ENCODE measurements at regions not wholly inside any gene's neighbourhood (a gene's known extent, or its start where the extent isn't known, plus 50 kb on each side); places are given as distances from the start of the nearest gene placed in this dataset.
A peak's percentile ranks its signal among the peaks of the same experiment; 100 is the strongest.

DNA sequence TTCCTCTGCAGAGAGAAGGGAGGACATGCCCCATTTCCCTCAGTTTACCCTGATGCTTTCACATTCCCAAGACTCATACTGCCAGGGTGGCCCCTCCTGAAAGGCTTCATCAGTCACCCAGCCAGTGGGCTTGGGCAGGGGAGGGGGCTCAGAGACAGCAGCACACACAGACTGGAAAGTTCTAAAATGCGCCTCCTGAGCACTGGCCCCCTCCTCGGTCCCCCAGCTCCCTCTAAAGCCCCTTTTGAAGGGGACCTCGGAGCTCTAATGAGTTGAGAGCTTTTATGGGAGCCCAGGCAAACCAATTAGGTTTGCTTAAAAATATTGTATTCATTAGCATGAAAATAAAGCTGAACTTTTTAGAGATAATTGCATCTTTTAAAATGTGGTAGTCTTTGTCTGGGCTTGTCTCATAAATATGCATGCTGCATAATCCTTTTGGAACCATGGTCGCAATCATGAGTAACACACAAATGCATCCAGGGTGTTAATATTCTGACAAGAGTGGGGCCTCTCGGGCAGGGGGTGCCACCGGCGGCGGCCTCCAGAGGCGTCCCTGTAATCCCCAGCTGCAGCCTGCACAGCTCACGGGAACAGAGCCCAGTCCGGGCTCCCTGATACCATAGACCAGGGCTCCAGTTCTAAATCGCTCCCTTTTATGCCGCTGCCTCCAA, 78.5 kb downstream of the RPLP1 start:
- Histone ChIP-seq H3K18ac (ENCODE audit: low read depth, low read length) (peak overlapping the region; percentile 30; the same call in 1 of the 2 replicates), H4K5ac (ENCODE audit: low read depth, low read length) (no peak overlapping the region), H2BK5ac (ENCODE audit: low read depth, low read length, poor library complexity, severe bottlenecking) (no peak overlapping the region), H2AFZ (replicated peaks; ENCODE audit: low read length, poor library complexity) (no peak overlapping the region), H3K27me3 (ENCODE audit: control insufficient read depth, insufficient read depth, low read length) (peaks cover 33% of the 10 kb centered on the region), H3K9me1 (ENCODE audit: insufficient read depth, low read length) (no peaks in the 10 kb centered on the region), H3K79me1 (ENCODE audit: low read depth in 1 of 2, low read length in 2 of 2) (no peaks in the 10 kb centered on the region), H2AK9ac (replicated peaks; ENCODE audit: low read depth, low read length, poor library complexity) (no peak overlapping the region), H2BK20ac (ENCODE audit: low read depth, low read length) (no peak overlapping the region), H3K36me3 (ENCODE audit: control insufficient read depth, insufficient read depth, low read length) (no peaks in the 10 kb centered on the region), H3K9me3 (ENCODE audit: control insufficient read depth, insufficient read depth, low read length) (0 out of 2 replicates have a peak, but pooled peaks cover 2% of the 10 kb centered on the region), H4K8ac (ENCODE audit: low read depth in 2 of 2, low read length in 2 of 2) (no peak overlapping the region), H3K4me2 (ENCODE audit: low read depth, low read length) (peak overlapping the region; percentile 14; the same call in 1 of the 2 replicates), H3K4me3 (ENCODE audit: insufficient read depth, low read depth, low read length) (no peak overlapping the region), H3K4ac (ENCODE audit: low read depth, low read length) (no peak overlapping the region), H3K27ac (ENCODE audit: insufficient read depth, low read length) (no peak overlapping the region), H4K20me1 (ENCODE audit: insufficient read depth, low read length) (no peaks in the 10 kb centered on the region), H3K23ac (ENCODE audit: low read depth, low read length) (no peak overlapping the region), H3K56ac (ENCODE audit: extremely low read depth, insufficient read depth, low read length) (no peak overlapping the region), H3K14ac (replicated peaks; ENCODE audit: low read depth, low read length) (no peak overlapping the region), H2BK120ac (ENCODE audit: low read depth, low read length) (no peak overlapping the region), H3K9ac (ENCODE audit: low read depth, low read length) (no peak overlapping the region), H4K91ac (ENCODE audit: insufficient read depth, low read depth, low read length) (no peak overlapping the region; the same call in 1 of the 2 replicates), H3K4me1 (ENCODE audit: control insufficient read depth, insufficient read depth, low read length) (peaks cover 9% of the 10 kb centered on the region), H2AK5ac (ENCODE audit: low read depth, low read length) (no peak overlapping the region), H2BK15ac (ENCODE audit: low read depth, low read length) (no peak overlapping the region)
- 80% methylated on average over 1 of the region's 13 CpGs; no CpG with 5 or more reads in 1 of the 2 experiments for WGBS, 2 experiments (ENCODE audit: extremely low coverage in 2 of 2, insufficient read length in 1 of 2)
- no TSS peak for BruUV-seq (replicated peaks)
- TF ChIP-seq, protein P1, sequence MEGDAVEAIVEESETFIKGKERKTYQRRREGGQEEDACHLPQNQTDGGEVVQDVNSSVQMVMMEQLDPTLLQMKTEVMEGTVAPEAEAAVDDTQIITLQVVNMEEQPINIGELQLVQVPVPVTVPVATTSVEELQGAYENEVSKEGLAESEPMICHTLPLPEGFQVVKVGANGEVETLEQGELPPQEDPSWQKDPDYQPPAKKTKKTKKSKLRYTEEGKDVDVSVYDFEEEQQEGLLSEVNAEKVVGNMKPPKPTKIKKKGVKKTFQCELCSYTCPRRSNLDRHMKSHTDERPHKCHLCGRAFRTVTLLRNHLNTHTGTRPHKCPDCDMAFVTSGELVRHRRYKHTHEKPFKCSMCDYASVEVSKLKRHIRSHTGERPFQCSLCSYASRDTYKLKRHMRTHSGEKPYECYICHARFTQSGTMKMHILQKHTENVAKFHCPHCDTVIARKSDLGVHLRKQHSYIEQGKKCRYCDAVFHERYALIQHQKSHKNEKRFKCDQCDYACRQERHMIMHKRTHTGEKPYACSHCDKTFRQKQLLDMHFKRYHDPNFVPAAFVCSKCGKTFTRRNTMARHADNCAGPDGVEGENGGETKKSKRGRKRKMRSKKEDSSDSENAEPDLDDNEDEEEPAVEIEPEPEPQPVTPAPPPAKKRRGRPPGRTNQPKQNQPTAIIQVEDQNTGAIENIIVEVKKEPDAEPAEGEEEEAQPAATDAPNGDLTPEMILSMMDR (conservative IDR thresholded peaks at IDR 0.05; ENCODE audit: low read depth, low read length) = no peak
- TF ChIP-seq CHD1 (IDR thresholded peaks at IDR 0.05; ENCODE audit: low read depth, low read length) (no peak), CEBPB (IDR thresholded peaks at IDR 0.05; ENCODE audit: low read depth, low read length) (no peak), BHLHE40 (IDR thresholded peaks at IDR 0.05; ENCODE audit: low read depth, low read length) (no peak), POLR2A (IDR thresholded peaks at IDR 0.05; ENCODE audit: low read depth, low read length) (no peak), NFE2L2 (IDR thresholded peaks at IDR 0.05; ENCODE audit: low read depth, low read length) (no peak)
- intact Hi-C loops (cut with micrococcal nuclease) = no loop called here
- in situ Hi-C loops (cut with MboI; ENCODE audit: low sequenced_read_pairs) = no loop called here
- ChIA-PET CTCF (interaction anchor here (0.7 to 1.4 kb wide), 3 partner anchors 13 to 832 kb away, joined by 3 read pairs; no protein-coding TSS in a partner anchor), POLR2A (ENCODE audit: unreplicated experiment) (no interaction called here)
- DNase-seq = no peak
- ATAC-seq (ENCODE audit: low read depth) = peak; percentile 34
- dilution Hi-C loops (cut with HindIII; ENCODE audit: low sequenced_read_pairs, unreplicated experiment) = no loop called here
